ENCODE measurements at regions not wholly inside any gene's neighbourhood (a gene's known extent, or its start where the extent isn't known, plus 50 kb on each side); places are given as distances from the start of the nearest gene placed in this dataset.

DNA sequence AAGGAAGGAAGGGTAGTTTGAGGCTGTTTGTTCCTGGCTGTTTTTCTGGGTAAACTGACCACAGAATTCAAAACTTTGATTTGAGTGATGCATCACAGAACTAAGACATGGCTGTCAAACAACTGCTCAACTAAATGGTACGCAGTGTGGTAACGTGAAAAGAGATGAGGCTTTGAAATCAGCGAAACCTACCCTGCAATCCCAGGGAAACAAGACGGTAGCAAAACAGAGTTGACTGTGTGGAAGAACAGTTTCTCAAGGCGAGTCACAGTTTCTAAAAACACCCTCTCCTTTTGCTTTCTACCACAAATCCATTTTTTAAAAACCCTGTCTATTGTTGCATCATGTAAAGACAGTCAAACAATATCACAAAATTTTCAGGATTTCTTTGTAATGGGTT lies 156.0 kb upstream of the MAF start:
- POLR2A ChIA-PET, result no interaction called here
- dilution Hi-C loops (cut with MboI; ENCODE audit: extremely low pct_ligation_motif_present, low sequenced_read_pairs), result no loop called here
- H3K27me3 ChIP-seq (ENCODE audit: control insufficient read depth in 2 of 2, insufficient read depth in 2 of 2, low read length in 2 of 2), result no peaks in the 10 kb centered on the region
- no peak overlapping the region for H3K4me3 ChIP-seq (replicated peaks in 1 of 3; ENCODE audit: insufficient read depth in 1 of 3, low read depth in 1 of 3, low read length in 3 of 3)
- H3K9ac ChIP-seq (replicated peaks; ENCODE audit: extremely low read depth, insufficient read depth, low read length), result no peak overlapping the region
- no peak overlapping the region for H3K4me2 ChIP-seq (ENCODE audit: insufficient read depth, low read length)
- no peaks in the 10 kb centered on the region for H3K4me1 ChIP-seq (ENCODE audit: control insufficient read depth, extremely low read depth, insufficient read depth, low read length)
- H3K9me3 ChIP-seq (replicated peaks; ENCODE audit: control insufficient read depth, insufficient read depth, low read length), result no peaks in the 10 kb centered on the region
- FAIRE-seq, result no peak
- no peaks in the 10 kb centered on the region for H4K20me1 ChIP-seq (replicated peaks; ENCODE audit: control insufficient read depth, extremely low read depth, insufficient read depth, low read length)
- CTCF ChIA-PET, result no interaction called here
- no peak for DNase-seq (ENCODE audit: low read depth, low spot score)
- H3K9me1 ChIP-seq (replicated peaks; ENCODE audit: control insufficient read depth, extremely low read depth, insufficient read depth, low read length), result no peaks in the 10 kb centered on the region
- no peak overlapping the region for H2AFZ ChIP-seq (ENCODE audit: low read depth, low read length)
- no peaks in the 10 kb centered on the region for H3K36me3 ChIP-seq (ENCODE audit: control insufficient read depth in 2 of 2, extremely low read depth in 1 of 2, insufficient read depth in 2 of 2, low read length in 2 of 2)
- BruUV-seq (replicated peaks), result no TSS peak
- no peaks in the 10 kb centered on the region for H3K79me2 ChIP-seq (ENCODE audit: control insufficient read depth, insufficient read depth, low read length)
- no peak overlapping the region for H3K27ac ChIP-seq (ENCODE audit: insufficient read depth, low read depth, low read length)
- intact Hi-C loops (cut with micrococcal nuclease), result no loop called here
- TF ChIP-seq, protein P1, sequence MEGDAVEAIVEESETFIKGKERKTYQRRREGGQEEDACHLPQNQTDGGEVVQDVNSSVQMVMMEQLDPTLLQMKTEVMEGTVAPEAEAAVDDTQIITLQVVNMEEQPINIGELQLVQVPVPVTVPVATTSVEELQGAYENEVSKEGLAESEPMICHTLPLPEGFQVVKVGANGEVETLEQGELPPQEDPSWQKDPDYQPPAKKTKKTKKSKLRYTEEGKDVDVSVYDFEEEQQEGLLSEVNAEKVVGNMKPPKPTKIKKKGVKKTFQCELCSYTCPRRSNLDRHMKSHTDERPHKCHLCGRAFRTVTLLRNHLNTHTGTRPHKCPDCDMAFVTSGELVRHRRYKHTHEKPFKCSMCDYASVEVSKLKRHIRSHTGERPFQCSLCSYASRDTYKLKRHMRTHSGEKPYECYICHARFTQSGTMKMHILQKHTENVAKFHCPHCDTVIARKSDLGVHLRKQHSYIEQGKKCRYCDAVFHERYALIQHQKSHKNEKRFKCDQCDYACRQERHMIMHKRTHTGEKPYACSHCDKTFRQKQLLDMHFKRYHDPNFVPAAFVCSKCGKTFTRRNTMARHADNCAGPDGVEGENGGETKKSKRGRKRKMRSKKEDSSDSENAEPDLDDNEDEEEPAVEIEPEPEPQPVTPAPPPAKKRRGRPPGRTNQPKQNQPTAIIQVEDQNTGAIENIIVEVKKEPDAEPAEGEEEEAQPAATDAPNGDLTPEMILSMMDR (IDR thresholded peaks at IDR 0.05; ENCODE audit: extremely low read depth in 1 of 2, insufficient read depth in 1 of 2, low read depth in 1 of 2, low read length in 2 of 2), result no peak
- no peak for TF ChIP-seq FOS (IDR thresholded peaks at IDR 0.05; ENCODE audit: borderline replicate concordance, insufficient read depth, low read length)
- no peak for TF ChIP-seq EZH2 (IDR thresholded peaks at IDR 0.05; ENCODE audit: borderline replicate concordance, low read depth, low read length, severe bottlenecking)
- TF ChIP-seq GATA2 (IDR thresholded peaks at IDR 0.05; ENCODE audit: insufficient read depth, insufficient read length, low read depth, low read length), result no peak
- no peak for TF ChIP-seq MYC (IDR thresholded peaks at IDR 0.05; ENCODE audit: low read depth, low read length)
- TF ChIP-seq JUN (IDR thresholded peaks at IDR 0.05; ENCODE audit: borderline replicate concordance, insufficient read depth, insufficient read length, low read depth), result no peak
- no peak for TF ChIP-seq POLR2A (IDR thresholded peaks at IDR 0.05; ENCODE audit: low read depth, low read length)
- TF ChIP-seq, protein P2, sequence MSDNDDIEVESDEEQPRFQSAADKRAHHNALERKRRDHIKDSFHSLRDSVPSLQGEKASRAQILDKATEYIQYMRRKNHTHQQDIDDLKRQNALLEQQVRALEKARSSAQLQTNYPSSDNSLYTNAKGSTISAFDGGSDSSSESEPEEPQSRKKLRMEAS (IDR thresholded peaks at IDR 0.05; ENCODE audit: insufficient read depth, insufficient read length), result no peak
- TF ChIP-seq POLR2AphosphoS5 (IDR thresholded peaks at IDR 0.05; ENCODE audit: insufficient read depth, low read depth, low read length), result no peak

Measured in endothelial cell of umbilical vein (primary cell).